ENCODE measurements at regions not wholly inside any gene's neighbourhood (a gene's known extent, or its start where the extent isn't known, plus 50 kb on each side); places are given as distances from the start of the nearest gene placed in this dataset.

GRCh38 chr1:217095050-217095622, 371.9 kb upstream of the ESRRG start:
- H3K27me3 ChIP-seq (ENCODE audit: control insufficient read depth, insufficient read depth, low read length), result no peaks in the 10 kb centered on the region
- H3K36me3 ChIP-seq (ENCODE audit: control insufficient read depth in 2 of 3, insufficient read depth in 3 of 3, low read length in 3 of 3), result no peaks in the 10 kb centered on the region
- H3K27ac ChIP-seq (ENCODE audit: low read depth in 2 of 2, low read length in 2 of 2), result no peak overlapping the region
- DNase-seq (no peak), FAIRE-seq (no peak)
- TF ChIP-seq CTCF (IDR thresholded peaks at IDR 0.05; ENCODE audit: borderline replicate concordance, extremely low read depth, insufficient read depth), result no peak
- H3K4me1 ChIP-seq (ENCODE audit: control insufficient read depth in 2 of 3, insufficient read depth in 2 of 3, low read depth in 1 of 3, low read length in 3 of 3), result peaks cover 0 to 29% (median 3%) of the 10 kb centered on the region in 3 donors
- no peak overlapping the region for H3K9ac ChIP-seq (ENCODE audit: low read length in 3 of 3)
- no peaks in the 10 kb centered on the region for H3K9me3 ChIP-seq (ENCODE audit: control insufficient read depth in 2 of 3, insufficient read depth in 1 of 3, low read length in 3 of 3)
- intact Hi-C loops (cut with DNase I), result no loop called here
- H3K4me3 ChIP-seq (ENCODE audit: low read length in 3 of 3), result no peak overlapping the region

DNA sequence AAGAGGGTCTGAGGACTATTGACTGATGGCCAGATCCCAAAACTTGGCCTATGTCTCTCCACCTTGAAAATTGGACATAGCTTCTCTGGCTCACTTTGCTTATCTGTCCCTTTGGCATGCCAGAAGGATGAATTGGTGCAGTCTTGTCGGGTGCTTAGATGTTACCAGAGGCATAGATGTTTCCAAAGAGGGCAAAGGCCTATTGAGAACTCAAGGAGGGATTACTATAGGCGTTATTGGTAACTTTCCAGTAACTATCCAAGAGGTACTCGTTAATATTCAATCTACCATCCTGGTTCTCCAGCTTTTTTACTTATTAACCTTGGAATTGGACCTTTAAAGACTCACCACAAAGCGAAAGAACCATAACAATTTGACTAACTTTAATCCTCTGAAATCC, 368.3 kb upstream of the ESRRG start:
- no peak for TF ChIP-seq CTCF (IDR thresholded peaks at IDR 0.05; ENCODE audit: borderline replicate concordance, extremely low read depth, insufficient read depth)
- Histone ChIP-seq H3K27ac (ENCODE audit: low read depth in 2 of 2, low read length in 2 of 2) (peak overlapping the region; percentile 78 to 89), H3K9me3 (ENCODE audit: control insufficient read depth in 2 of 3, insufficient read depth in 1 of 3, low read length in 3 of 3) (no peaks in the 10 kb centered on the region), H3K9ac (ENCODE audit: low read length in 3 of 3) (peak overlapping the region in 1 of 3 donors; percentile 43), H3K4me3 (ENCODE audit: low read length in 3 of 3) (peak overlapping the region in 2 of 3 donors; percentile 53 to 75), H3K36me3 (ENCODE audit: control insufficient read depth in 2 of 3, insufficient read depth in 3 of 3, low read length in 3 of 3) (no peaks in the 10 kb centered on the region), H3K27me3 (ENCODE audit: control insufficient read depth, insufficient read depth, low read length) (no peaks in the 10 kb centered on the region), H3K4me1 (ENCODE audit: control insufficient read depth in 2 of 3, insufficient read depth in 2 of 3, low read depth in 1 of 3, low read length in 3 of 3) (peaks cover 0 to 25% (median 3%) of the 10 kb centered on the region in 3 donors)
- intact Hi-C loops (cut with DNase I), result no loop called here
- FAIRE-seq (peak; percentile 59), DNase-seq (no peak)

- Histone ChIP-seq H3K4me1 (ENCODE audit: control insufficient read depth in 2 of 3, insufficient read depth in 2 of 3, low read depth in 1 of 3, low read length in 3 of 3) (peaks cover 0 to 25% (median 3%) of the 10 kb centered on the region in 3 donors), H3K27me3 (ENCODE audit: control insufficient read depth, insufficient read depth, low read length) (no peaks in the 10 kb centered on the region), H3K4me3 (ENCODE audit: low read length in 3 of 3) (peak overlapping the region; percentile 43 to 75 (median 60)), H3K36me3 (ENCODE audit: control insufficient read depth in 2 of 3, insufficient read depth in 3 of 3, low read length in 3 of 3) (no peaks in the 10 kb centered on the region), H3K9ac (ENCODE audit: low read length in 3 of 3) (peak overlapping the region; percentile 31 to 65 (median 43)), H3K27ac (ENCODE audit: low read depth in 2 of 2, low read length in 2 of 2) (peak overlapping the region; percentile 78 to 89), H3K9me3 (ENCODE audit: control insufficient read depth in 2 of 3, insufficient read depth in 1 of 3, low read length in 3 of 3) (no peaks in the 10 kb centered on the region)
- DNase-seq, result peak in 4 of 5 donors; percentile 5 to 67 (median 38)
- no peak for TF ChIP-seq CTCF (IDR thresholded peaks at IDR 0.05; ENCODE audit: borderline replicate concordance, extremely low read depth, insufficient read depth)
- no peak for FAIRE-seq
- intact Hi-C loops (cut with DNase I), result no loop called here
Observed at GRCh38 chr1:217090060-217090911, 367.1 kb upstream of the ESRRG start.

Measured in kidney (tissue), 13 donors.